Activated CD4-positive, alpha-beta memory T cell treated with anti-CD3 and anti-CD28 coated beads, Interleukin-2, amount 10 ng/mL, durations not matched to agents 7 days and 5 days (primary cell): ENCODE measurements at regions not wholly inside any gene's neighbourhood (a gene's known extent, or its start where the extent isn't known, plus 50 kb on each side); places are given as distances from the start of the nearest gene placed in this dataset.

Source experiments
- CTCF ChIA-PET: fragments of 350-600 bp; sonication (Branson Sonifier 250); formaldehyde crosslinking; loops from one replicate; lab custom pipeline; 2021; ENCODE audit warnings: antibody characterized with exemption, inconsistent platforms; lab: Charles Lee
- POLR2A ChIA-PET: fragments of 350-600 bp; sonication (Branson Sonifier 250); formaldehyde crosslinking; loops from one replicate; lab custom pipeline; 2021; ENCODE audit warnings: antibody characterized with exemption; lab: Charles Lee
- DNase-seq: peaks from one replicate; pipeline ENCODE4 v3.0.0-alpha.2; 2020
- H3K27ac Mint-ChIP-seq: one replicate; pipeline ENCODE4 v1.8.0; 2021; ENCODE audit warnings: mild to moderate bottlenecking, mixed read lengths
- H3K27me3 Mint-ChIP-seq: one replicate; pipeline ENCODE4 v1.8.0; 2021; ENCODE audit warnings: mixed read lengths
- H3K36me3 Mint-ChIP-seq: one replicate; pipeline ENCODE4 v1.8.0; 2021; ENCODE audit warnings: low read depth, mixed read lengths
- H3K4me1 Mint-ChIP-seq: one replicate; pipeline ENCODE4 v1.8.0; 2021; ENCODE audit warnings: mixed read lengths
- H3K4me3 Mint-ChIP-seq: one replicate; pipeline ENCODE4 v1.8.0; 2021; ENCODE audit warnings: mild to moderate bottlenecking, mixed read lengths
- H3K9me3 Mint-ChIP-seq: one replicate; pipeline ENCODE4 v1.8.0; 2021; ENCODE audit warnings: mixed read lengths

GRCh38 chr4:162586266-162586665 lies 422.5 kb upstream of the FSTL5 start:
- H3K27ac Mint-ChIP-seq, result no peak overlapping the region
- H3K27me3 Mint-ChIP-seq, result no peaks in the 10 kb centered on the region
- no peak overlapping the region for H3K4me3 Mint-ChIP-seq
- H3K9me3 Mint-ChIP-seq, result no peaks in the 10 kb centered on the region
- no peak for DNase-seq
- H3K36me3 Mint-ChIP-seq, result no peaks in the 10 kb centered on the region
- CTCF ChIA-PET, result no interaction called here
- H3K4me1 Mint-ChIP-seq, result no peaks in the 10 kb centered on the region
- POLR2A ChIA-PET, result no interaction called here

DNA sequence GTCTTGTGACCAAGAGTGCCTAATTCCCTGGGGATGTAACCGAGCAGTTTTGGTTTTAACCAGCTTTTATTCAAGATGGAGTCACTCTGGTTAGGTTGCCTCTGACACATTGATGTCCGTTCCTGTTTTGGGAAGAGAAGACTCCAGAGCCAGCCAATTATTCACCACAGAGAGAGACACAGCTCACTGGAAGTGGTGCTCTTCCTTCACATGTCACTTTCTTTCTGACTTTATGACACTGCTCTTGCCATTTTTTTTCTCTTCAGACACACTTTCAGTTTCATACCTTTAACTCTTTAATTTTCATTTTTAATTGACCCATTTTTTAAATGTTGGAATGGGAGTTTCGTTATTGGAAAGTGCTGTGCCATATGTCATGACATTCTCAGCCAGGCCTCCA lies 418.4 kb upstream of the FSTL5 start:
- Mint-ChIP-seq H3K4me1 (no peaks in the 10 kb centered on the region), H3K4me3 (no peak overlapping the region), H3K36me3 (no peaks in the 10 kb centered on the region), H3K9me3 (no peaks in the 10 kb centered on the region), H3K27ac (no peak overlapping the region), H3K27me3 (no peaks in the 10 kb centered on the region)
- DNase-seq, result no peak
- POLR2A ChIA-PET, result no interaction called here
- CTCF ChIA-PET, result no interaction called here

GRCh38 chr4:162565730-162566129 lies 401.9 kb upstream of the FSTL5 start:
- no peaks in the 10 kb centered on the region for H3K9me3 Mint-ChIP-seq
- no peak for DNase-seq
- CTCF ChIA-PET, result no interaction called here
- H3K27ac Mint-ChIP-seq, result no peak overlapping the region
- no peaks in the 10 kb centered on the region for H3K4me1 Mint-ChIP-seq
- no peaks in the 10 kb centered on the region for H3K27me3 Mint-ChIP-seq
- no peaks in the 10 kb centered on the region for H3K36me3 Mint-ChIP-seq
- no peak overlapping the region for H3K4me3 Mint-ChIP-seq
- POLR2A ChIA-PET, result no interaction called here

DNA sequence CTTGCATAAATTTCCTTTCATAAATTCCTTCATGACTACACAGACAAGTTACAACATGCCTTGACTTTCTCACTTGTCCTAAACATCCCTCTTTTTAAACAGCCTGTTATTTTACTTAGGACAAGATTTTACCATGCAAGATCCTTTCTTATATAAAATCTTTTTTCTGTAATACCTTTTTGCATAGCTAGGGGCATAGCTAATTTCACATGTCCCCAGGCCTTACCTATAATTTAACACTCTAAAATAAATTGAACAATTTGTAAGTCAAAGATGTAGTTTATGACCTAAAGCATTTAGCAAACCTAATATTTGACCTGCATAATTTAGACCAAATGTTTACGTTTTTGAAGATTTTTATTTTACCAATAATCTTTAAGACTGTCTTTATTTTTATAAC lies 396.3 kb upstream of the FSTL5 start:
- POLR2A ChIA-PET, result no interaction called here
- Mint-ChIP-seq H3K27ac (no peak overlapping the region), H3K27me3 (no peaks in the 10 kb centered on the region), H3K4me1 (no peaks in the 10 kb centered on the region), H3K36me3 (no peaks in the 10 kb centered on the region), H3K4me3 (no peak overlapping the region), H3K9me3 (no peaks in the 10 kb centered on the region)
- DNase-seq, result no peak
- CTCF ChIA-PET, result no interaction called here

DNA sequence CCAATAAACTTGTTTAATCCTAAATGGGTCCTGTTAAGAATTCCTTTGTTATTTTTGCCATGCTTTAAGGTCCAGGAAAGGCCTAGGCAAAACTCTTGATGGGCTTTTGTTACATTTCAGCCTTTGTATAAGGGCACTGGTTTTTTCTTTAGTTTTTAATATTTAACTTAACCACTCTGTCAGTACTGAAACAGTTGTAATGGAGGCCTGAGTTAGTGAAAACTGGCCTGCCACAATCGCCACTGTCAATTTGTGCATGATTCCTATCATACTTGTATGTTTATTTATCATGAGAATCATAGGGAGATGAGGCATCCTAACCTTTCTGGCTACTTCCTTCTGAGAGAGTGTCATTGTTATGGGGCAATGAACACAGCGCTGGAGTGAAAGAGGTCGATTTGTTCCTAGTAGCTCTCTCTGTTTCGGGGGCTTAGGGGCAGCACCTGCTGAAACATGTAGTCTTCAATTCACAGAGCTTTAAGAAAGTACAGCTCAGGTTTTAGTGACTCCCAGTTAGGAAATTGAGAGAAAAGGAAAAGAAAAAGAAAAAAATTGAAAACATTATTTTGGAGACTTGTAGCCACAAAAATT lies 393.8 kb upstream of the FSTL5 start:
- POLR2A ChIA-PET, result no interaction called here
- Mint-ChIP-seq H3K36me3 (no peaks in the 10 kb centered on the region), H3K27ac (no peak overlapping the region), H3K4me3 (no peak overlapping the region), H3K4me1 (no peaks in the 10 kb centered on the region), H3K27me3 (no peaks in the 10 kb centered on the region), H3K9me3 (no peaks in the 10 kb centered on the region)
- CTCF ChIA-PET, result no interaction called here
- no peak for DNase-seq

DNA sequence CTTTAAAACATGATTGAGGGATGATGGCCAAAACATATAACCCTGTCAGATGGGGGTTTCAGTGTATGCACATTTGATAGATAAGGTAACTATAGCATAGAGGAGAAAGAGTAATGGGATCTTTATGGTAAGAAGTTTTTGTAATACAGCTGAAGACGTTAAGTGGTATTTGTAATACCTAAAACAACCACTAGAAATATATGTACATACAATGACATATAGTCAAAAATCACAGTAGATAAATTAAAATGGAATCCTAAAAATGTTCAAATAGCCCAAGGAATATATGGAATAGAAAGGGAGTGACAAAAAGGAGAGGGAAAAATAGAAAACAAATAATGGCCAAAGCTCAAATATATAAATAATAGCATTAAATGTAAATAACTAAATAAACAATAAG lies 371.3 kb upstream of the FSTL5 start:
- no peaks in the 10 kb centered on the region for H3K36me3 Mint-ChIP-seq
- CTCF ChIA-PET, result no interaction called here
- no peaks in the 10 kb centered on the region for H3K27me3 Mint-ChIP-seq
- H3K4me1 Mint-ChIP-seq, result no peaks in the 10 kb centered on the region
- H3K9me3 Mint-ChIP-seq, result no peaks in the 10 kb centered on the region
- POLR2A ChIA-PET, result no interaction called here
- no peak for DNase-seq
- no peak overlapping the region for H3K4me3 Mint-ChIP-seq
- H3K27ac Mint-ChIP-seq, result no peak overlapping the region

DNA sequence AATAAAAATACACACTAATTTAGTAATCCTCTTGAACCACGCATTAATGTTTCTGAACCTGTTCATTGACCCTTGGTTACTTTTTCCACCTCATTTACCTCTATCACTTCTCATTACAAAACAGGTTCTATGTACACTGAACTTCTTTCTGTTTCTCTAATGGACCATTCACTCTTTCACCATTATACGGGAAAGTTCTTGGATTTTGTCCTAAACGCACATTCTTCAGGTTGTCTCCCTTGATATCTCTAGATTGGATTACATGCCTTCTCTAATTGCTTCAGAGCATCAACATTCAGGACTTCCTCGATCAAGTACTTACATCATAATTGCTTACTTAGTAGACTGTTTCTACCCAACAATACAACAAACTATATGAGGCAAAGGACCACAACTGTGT lies 359.4 kb upstream of the FSTL5 start:
- no peaks in the 10 kb centered on the region for H3K36me3 Mint-ChIP-seq
- H3K9me3 Mint-ChIP-seq, result no peaks in the 10 kb centered on the region
- ChIA-PET CTCF (no interaction called here), POLR2A (no interaction called here)
- no peaks in the 10 kb centered on the region for H3K27me3 Mint-ChIP-seq
- no peak overlapping the region for H3K27ac Mint-ChIP-seq
- no peak overlapping the region for H3K4me3 Mint-ChIP-seq
- DNase-seq, result no peak
- no peaks in the 10 kb centered on the region for H3K4me1 Mint-ChIP-seq

GRCh38 chr4:162522724-162523123 lies 358.9 kb upstream of the FSTL5 start:
- CTCF ChIA-PET, result no interaction called here
- H3K4me1 Mint-ChIP-seq, result no peaks in the 10 kb centered on the region
- no peaks in the 10 kb centered on the region for H3K9me3 Mint-ChIP-seq
- H3K27me3 Mint-ChIP-seq, result no peaks in the 10 kb centered on the region
- no peak for DNase-seq
- H3K4me3 Mint-ChIP-seq, result no peak overlapping the region
- H3K27ac Mint-ChIP-seq, result no peak overlapping the region
- POLR2A ChIA-PET, result no interaction called here
- no peaks in the 10 kb centered on the region for H3K36me3 Mint-ChIP-seq

DNA sequence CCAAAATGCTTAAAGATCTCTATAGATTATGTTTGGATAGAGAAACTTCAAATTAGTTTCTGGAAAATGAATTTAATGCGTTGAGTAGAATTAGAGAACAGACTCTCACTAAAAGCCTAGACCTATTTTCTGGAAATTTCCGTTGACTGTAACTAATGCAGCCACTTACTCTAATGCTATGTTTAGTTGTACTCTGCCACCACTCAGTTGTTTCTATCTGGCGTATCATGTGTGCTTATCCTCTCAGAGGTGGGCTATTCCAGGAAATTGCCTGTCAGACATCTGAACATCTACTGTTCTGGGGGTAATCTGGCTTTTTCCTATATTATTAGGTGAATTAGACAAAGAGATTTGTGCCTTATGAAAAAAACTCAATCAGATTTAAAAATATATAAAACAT lies 347.1 kb upstream of the FSTL5 start:
- POLR2A ChIA-PET, result no interaction called here
- Mint-ChIP-seq H3K9me3 (no peaks in the 10 kb centered on the region), H3K4me3 (no peak overlapping the region), H3K4me1 (no peaks in the 10 kb centered on the region), H3K36me3 (no peaks in the 10 kb centered on the region), H3K27me3 (no peaks in the 10 kb centered on the region), H3K27ac (no peak overlapping the region)
- CTCF ChIA-PET, result no interaction called here
- DNase-seq, result no peak

- POLR2A ChIA-PET, result no interaction called here
- CTCF ChIA-PET, result interaction anchor here (1.4 kb wide), 1 partner anchor 13 kb away, joined by 4 read pairs; no protein-coding TSS in a partner anchor
- Mint-ChIP-seq H3K9me3 (no peaks in the 10 kb centered on the region), H3K4me3 (no peak overlapping the region), H3K27ac (no peak overlapping the region), H3K4me1 (no peaks in the 10 kb centered on the region), H3K27me3 (no peaks in the 10 kb centered on the region), H3K36me3 (no peaks in the 10 kb centered on the region)
- no peak for DNase-seq
Measured at GRCh38 chr4:162510115-162510514, 346.3 kb upstream of the FSTL5 start.

DNA sequence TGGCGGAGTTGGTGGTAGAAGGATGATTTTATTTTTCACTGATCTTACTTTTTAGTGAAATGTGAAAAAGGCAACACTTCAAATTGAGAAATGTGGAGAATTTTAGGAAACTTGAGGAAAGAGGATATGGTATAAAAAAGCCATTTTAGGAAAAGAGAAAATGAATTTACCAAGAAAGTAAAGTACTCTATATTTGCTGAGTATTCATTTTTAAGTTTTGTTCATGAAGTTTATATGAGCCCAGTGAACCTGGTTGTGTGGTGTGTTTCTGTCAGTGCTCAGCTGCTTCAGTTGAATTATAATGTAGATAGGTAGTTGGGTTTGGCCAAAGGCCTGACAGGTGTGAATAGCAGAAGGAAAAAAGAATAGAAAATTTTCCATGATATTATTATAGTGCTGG lies 345.5 kb upstream of the FSTL5 start:
- POLR2A ChIA-PET, result no interaction called here
- CTCF ChIA-PET, result interaction anchor here (1.4 kb wide), 1 partner anchor 12 kb away, joined by 4 read pairs; no protein-coding TSS in a partner anchor
- H3K4me1 Mint-ChIP-seq, result no peaks in the 10 kb centered on the region
- H3K27me3 Mint-ChIP-seq, result no peaks in the 10 kb centered on the region
- H3K4me3 Mint-ChIP-seq, result no peak overlapping the region
- H3K27ac Mint-ChIP-seq, result no peak overlapping the region
- no peaks in the 10 kb centered on the region for H3K36me3 Mint-ChIP-seq
- H3K9me3 Mint-ChIP-seq, result no peaks in the 10 kb centered on the region
- no peak for DNase-seq

DNA sequence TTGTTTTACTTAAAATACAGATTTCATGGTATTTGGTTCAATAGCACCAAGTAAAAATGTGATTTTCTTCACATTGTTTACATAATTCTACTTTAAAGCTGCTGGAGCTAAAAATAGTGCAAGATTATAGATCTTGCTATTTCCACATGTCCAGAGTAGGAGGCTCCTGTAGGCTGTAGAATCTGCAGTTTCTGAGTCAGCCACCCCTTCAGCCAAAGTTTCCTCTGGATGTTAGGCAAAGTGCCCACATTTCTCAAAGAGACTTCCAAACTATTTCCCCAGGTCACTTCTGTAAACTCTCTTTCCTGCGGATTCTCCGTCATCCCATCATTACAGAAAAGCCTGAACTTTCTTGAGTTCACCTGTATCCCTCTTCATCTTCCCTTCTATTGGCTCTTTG lies 342.5 kb upstream of the FSTL5 start:
- Mint-ChIP-seq H3K4me1 (no peaks in the 10 kb centered on the region), H3K9me3 (no peaks in the 10 kb centered on the region), H3K36me3 (no peaks in the 10 kb centered on the region), H3K4me3 (no peak overlapping the region), H3K27ac (no peak overlapping the region), H3K27me3 (no peaks in the 10 kb centered on the region)
- DNase-seq, result no peak
- ChIA-PET CTCF (no interaction called here), POLR2A (no interaction called here)

DNA sequence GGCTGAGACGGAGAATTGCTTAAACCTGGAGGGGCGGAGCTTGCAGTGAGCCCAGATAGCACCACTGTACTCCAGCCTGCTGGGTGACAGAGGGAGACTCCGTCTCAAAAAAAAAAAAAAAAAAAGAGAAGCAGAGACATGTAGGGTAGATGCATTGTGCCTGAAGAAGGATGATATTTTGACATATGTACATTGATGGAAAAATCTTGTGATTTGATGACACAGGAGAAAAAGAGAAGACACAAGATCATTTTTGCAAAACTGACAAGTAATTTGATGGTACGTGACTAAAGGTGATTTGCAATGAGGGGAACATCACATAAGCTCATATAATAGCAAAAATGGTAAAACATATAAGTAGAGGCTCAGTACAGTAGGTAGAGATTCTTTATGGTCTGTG lies 340.1 kb upstream of the FSTL5 start:
- Mint-ChIP-seq H3K27ac (no peak overlapping the region), H3K4me3 (no peak overlapping the region), H3K4me1 (no peaks in the 10 kb centered on the region), H3K27me3 (no peaks in the 10 kb centered on the region), H3K36me3 (no peaks in the 10 kb centered on the region), H3K9me3 (no peaks in the 10 kb centered on the region)
- no peak for DNase-seq
- ChIA-PET CTCF (no interaction called here), POLR2A (no interaction called here)

GRCh38 chr4:162502109-162502508 lies 338.3 kb upstream of the FSTL5 start:
- H3K27me3 Mint-ChIP-seq, result no peaks in the 10 kb centered on the region
- H3K9me3 Mint-ChIP-seq, result no peaks in the 10 kb centered on the region
- CTCF ChIA-PET, result no interaction called here
- no peak overlapping the region for H3K27ac Mint-ChIP-seq
- no peaks in the 10 kb centered on the region for H3K4me1 Mint-ChIP-seq
- no peak for DNase-seq
- POLR2A ChIA-PET, result no interaction called here
- H3K36me3 Mint-ChIP-seq, result no peaks in the 10 kb centered on the region
- H3K4me3 Mint-ChIP-seq, result no peak overlapping the region
